ENCODE measurements at regions not wholly inside any gene's neighbourhood (a gene's known extent, or its start where the extent isn't known, plus 50 kb on each side); places are given as distances from the start of the nearest gene placed in this dataset.
"Not testable (repeated sequence)": the region's sequence is repeated elsewhere in the genome, so short reads cannot be mapped to it uniquely, and the experiment has no call there.

GRCh38 chr9:78680196-78680595, 383.3 kb downstream of the PSAT1 start:
- Histone ChIP-seq H3K27me3 (ENCODE audit: control insufficient read depth, insufficient read depth, low read length) (no peaks in the 10 kb centered on the region), H3K36me3 (replicated peaks; ENCODE audit: control insufficient read depth, insufficient read depth, low read length) (no peaks in the 10 kb centered on the region), H3K4me3 (ENCODE audit: insufficient read depth, low read depth, low read length) (no peak overlapping the region)
- DNase-seq = no peak

DNA sequence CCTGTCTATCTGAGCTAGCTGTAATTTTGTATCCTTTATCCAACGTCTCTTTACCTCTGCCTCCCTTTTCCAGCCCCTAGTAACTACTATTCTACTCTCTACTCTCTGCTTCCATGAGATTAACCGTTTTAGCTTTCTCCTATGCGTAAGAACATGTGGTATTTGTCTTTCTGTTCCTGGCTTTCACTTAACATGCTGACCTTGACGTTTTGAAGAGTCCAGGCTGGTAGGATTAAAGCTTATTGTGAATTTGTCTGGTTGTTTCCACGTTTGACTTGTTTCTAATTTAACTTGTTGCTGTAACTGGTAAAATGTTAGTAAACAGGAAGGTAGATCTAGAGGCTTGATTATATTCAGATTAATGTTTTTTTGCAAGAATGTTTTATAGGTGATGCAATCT, 385.3 kb downstream of the PSAT1 start:
- Histone ChIP-seq H3K27me3 (ENCODE audit: control insufficient read depth, insufficient read depth, low read length) (no peaks in the 10 kb centered on the region), H3K4me3 (ENCODE audit: insufficient read depth, low read depth, low read length) (no peak overlapping the region)

GRCh38 chr9:78685471-78685870, 388.5 kb downstream of the PSAT1 start:
- Histone ChIP-seq H3K36me3 (replicated peaks; ENCODE audit: control insufficient read depth, insufficient read depth, low read length) (no peaks in the 10 kb centered on the region), H3K27me3 (ENCODE audit: control insufficient read depth, insufficient read depth, low read length) (no peaks in the 10 kb centered on the region), H3K4me3 (ENCODE audit: insufficient read depth, low read depth, low read length) (no peak overlapping the region)
- no peak for DNase-seq

More for the DNA sequence above, 385.3 kb downstream of the PSAT1 start:
- DNase-seq = no peak
- H3K36me3 ChIP-seq (replicated peaks; ENCODE audit: control insufficient read depth, insufficient read depth, low read length) = no peaks in the 10 kb centered on the region

- Histone ChIP-seq H3K36me3 (replicated peaks; ENCODE audit: control insufficient read depth, insufficient read depth, low read length) (no peaks in the 10 kb centered on the region), H3K27me3 (ENCODE audit: control insufficient read depth, insufficient read depth, low read length) (no peaks in the 10 kb centered on the region), H3K4me3 (ENCODE audit: insufficient read depth, low read depth, low read length) (no peak overlapping the region)
- no peak for DNase-seq
Measured at GRCh38 chr9:78688796-78689195, 391.9 kb downstream of the PSAT1 start.

DNA sequence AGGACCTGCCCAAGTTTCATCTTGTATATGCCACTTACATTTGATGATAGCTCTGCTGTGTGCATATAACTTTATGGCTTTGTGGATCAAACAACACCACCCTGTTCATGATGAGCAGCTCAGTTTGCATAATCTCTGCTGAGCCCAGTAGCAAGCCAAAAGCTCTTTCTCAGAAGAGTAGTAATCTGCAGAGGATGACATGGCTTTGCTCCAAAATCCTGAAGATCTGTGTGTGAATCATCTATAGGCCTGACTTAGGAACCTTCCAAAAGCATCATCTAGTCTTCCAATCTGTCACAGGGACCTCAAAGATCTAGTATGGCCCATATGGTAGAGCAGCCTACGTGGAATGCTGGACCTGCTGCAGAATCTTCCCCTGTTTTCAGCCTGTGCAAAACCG, 394.6 kb downstream of the PSAT1 start:
- no peaks in the 10 kb centered on the region for H3K36me3 ChIP-seq (replicated peaks; ENCODE audit: control insufficient read depth, insufficient read depth, low read length)
- no peaks in the 10 kb centered on the region for H3K27me3 ChIP-seq (ENCODE audit: control insufficient read depth, insufficient read depth, low read length)
- H3K4me3 ChIP-seq (ENCODE audit: insufficient read depth, low read depth, low read length) = no peak overlapping the region
- DNase-seq = no peak

GRCh38 chr9:78692871-78693270, 395.9 kb downstream of the PSAT1 start:
- Histone ChIP-seq H3K36me3 (replicated peaks; ENCODE audit: control insufficient read depth, insufficient read depth, low read length) (no peaks in the 10 kb centered on the region), H3K4me3 (ENCODE audit: insufficient read depth, low read depth, low read length) (no peak overlapping the region), H3K27me3 (ENCODE audit: control insufficient read depth, insufficient read depth, low read length) (no peaks in the 10 kb centered on the region)
- DNase-seq = no peak

DNA sequence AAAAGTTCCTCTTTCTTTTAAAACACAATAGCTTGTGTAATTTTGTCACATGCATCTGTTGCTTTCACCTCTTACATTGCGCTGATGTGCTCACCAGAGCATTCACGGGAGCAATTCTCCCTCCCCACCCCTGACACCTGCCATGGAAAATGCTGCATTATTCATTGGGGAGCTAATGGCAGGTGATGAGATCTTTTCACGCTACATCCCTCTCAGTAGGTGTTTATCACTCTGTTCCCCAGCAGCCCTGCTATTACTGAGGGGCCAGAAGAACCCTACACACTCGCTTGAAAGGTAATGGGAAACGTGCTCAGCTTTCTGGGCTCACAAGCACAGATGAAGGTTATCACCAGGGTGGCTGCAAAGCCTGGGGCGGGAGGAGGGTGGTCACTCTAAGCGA, 398.0 kb downstream of the PSAT1 start:
- Histone ChIP-seq H3K4me3 (ENCODE audit: insufficient read depth, low read depth, low read length) (no peak overlapping the region), H3K27me3 (ENCODE audit: control insufficient read depth, insufficient read depth, low read length) (no peaks in the 10 kb centered on the region), H3K36me3 (replicated peaks; ENCODE audit: control insufficient read depth, insufficient read depth, low read length) (no peaks in the 10 kb centered on the region)
- no peak for DNase-seq

- no peak for DNase-seq
- H3K36me3 ChIP-seq (replicated peaks; ENCODE audit: control insufficient read depth, insufficient read depth, low read length) = no peaks in the 10 kb centered on the region
- H3K4me3 ChIP-seq (ENCODE audit: insufficient read depth, low read depth, low read length) = no peak overlapping the region
- no peaks in the 10 kb centered on the region for H3K27me3 ChIP-seq (ENCODE audit: control insufficient read depth, insufficient read depth, low read length)
Measured at GRCh38 chr9:78695519-78695918, 398.6 kb downstream of the PSAT1 start.

- DNase-seq = no peak
- Histone ChIP-seq H3K36me3 (replicated peaks; ENCODE audit: control insufficient read depth, insufficient read depth, low read length) (no peaks in the 10 kb centered on the region), H3K27me3 (ENCODE audit: control insufficient read depth, insufficient read depth, low read length) (no peaks in the 10 kb centered on the region), H3K4me3 (ENCODE audit: insufficient read depth, low read depth, low read length) (no peak overlapping the region)
Measured at GRCh38 chr9:78697618-78698017, 400.7 kb downstream of the PSAT1 start.

- no peak for DNase-seq
- H3K27me3 ChIP-seq (ENCODE audit: control insufficient read depth, insufficient read depth, low read length) = no peaks in the 10 kb centered on the region
- H3K36me3 ChIP-seq (replicated peaks; ENCODE audit: control insufficient read depth, insufficient read depth, low read length) = no peaks in the 10 kb centered on the region
- H3K4me3 ChIP-seq (ENCODE audit: insufficient read depth, low read depth, low read length) = no peak overlapping the region
Measured at GRCh38 chr9:78698371-78698770, 401.4 kb downstream of the PSAT1 start.

- not testable (repeated sequence) for DNase-seq; H3K4me3 ChIP-seq (ENCODE audit: insufficient read depth, low read depth, low read length); H3K36me3 ChIP-seq (replicated peaks; ENCODE audit: control insufficient read depth, insufficient read depth, low read length); H3K27me3 ChIP-seq (ENCODE audit: control insufficient read depth, insufficient read depth, low read length)
Measured at GRCh38 chr9:78699217-78699616, 402.3 kb downstream of the PSAT1 start.

DNA sequence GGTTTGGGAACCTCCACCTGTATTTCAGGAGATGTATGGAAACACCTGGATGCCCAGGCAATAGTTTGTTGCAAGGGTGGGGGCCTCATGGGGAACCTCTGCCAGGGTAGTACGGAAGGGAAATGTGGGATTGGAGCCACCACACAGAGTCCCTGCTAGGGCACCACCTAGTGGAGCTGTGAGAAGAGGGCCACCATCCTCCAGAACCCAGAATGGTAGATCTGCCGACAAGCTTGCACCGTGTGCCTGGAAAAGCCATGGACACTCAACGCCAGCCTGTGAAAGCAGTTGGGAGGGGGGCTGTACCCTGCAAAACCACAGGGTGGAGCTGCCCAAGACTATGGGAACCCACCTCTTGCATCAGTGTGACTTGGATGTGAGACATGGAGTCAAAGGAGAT, 407.2 kb downstream of the PSAT1 start:
- not testable (repeated sequence) for H3K36me3 ChIP-seq (replicated peaks; ENCODE audit: control insufficient read depth, insufficient read depth, low read length); H3K27me3 ChIP-seq (ENCODE audit: control insufficient read depth, insufficient read depth, low read length); H3K4me3 ChIP-seq (ENCODE audit: insufficient read depth, low read depth, low read length); DNase-seq

DNA sequence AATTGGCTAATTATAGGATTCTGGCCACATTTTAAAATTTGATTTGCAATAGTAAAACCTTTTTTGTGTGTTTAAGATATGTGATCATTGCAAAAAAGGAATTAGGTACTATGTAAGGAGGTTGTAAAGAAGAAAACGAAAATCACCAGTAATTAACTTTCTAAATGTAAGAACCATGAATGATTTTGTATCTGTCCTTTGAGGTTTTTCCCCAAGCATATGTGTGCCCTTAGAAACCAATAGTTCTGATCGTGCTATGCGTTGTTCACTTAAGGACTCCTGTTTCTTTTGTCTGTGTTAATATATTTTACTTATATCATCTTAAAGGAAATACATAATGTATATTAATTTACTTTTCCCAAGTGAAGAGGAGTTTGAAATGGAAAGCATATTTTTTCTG, 410.2 kb downstream of the PSAT1 start:
- no peaks in the 10 kb centered on the region for H3K27me3 ChIP-seq (ENCODE audit: control insufficient read depth, insufficient read depth, low read length)
- DNase-seq = no peak
- H3K36me3 ChIP-seq (replicated peaks; ENCODE audit: control insufficient read depth, insufficient read depth, low read length) = no peaks in the 10 kb centered on the region
- H3K4me3 ChIP-seq (ENCODE audit: insufficient read depth, low read depth, low read length) = no peak overlapping the region

DNA sequence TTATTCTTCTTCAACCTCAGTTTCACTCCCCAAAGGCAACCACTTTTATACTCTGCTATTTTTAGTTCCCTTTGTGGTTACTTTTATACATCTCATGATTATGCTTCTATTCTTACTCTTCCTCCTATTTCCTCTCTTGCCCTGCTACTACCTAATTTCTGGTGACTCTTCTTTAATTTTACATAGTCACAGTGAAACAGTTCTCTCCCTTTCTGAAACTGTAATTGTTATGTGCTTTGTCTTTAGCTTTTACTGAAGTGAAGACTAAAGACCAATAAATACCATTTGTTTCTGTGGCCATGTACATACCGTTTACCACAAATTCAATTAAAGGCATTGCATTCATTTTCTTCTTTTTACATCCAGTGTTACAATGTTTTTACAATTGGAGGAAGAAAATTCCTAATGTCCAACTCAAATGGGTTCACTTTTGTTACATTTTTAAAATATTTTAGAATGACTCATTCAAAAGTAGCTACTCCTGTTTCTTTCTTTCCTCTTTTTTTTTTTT, 410.6 kb downstream of the PSAT1 start:
- DNase-seq = no peak
- Histone ChIP-seq H3K4me3 (ENCODE audit: insufficient read depth, low read depth, low read length) (no peak overlapping the region), H3K27me3 (ENCODE audit: control insufficient read depth, insufficient read depth, low read length) (no peaks in the 10 kb centered on the region), H3K36me3 (replicated peaks; ENCODE audit: control insufficient read depth, insufficient read depth, low read length) (no peaks in the 10 kb centered on the region)

GRCh38 chr9:78712903-78713613, 416.1 kb downstream of the PSAT1 start:
- DNase-seq = no peak
- Histone ChIP-seq H3K36me3 (replicated peaks; ENCODE audit: control insufficient read depth, insufficient read depth, low read length) (no peaks in the 10 kb centered on the region), H3K4me3 (ENCODE audit: insufficient read depth, low read depth, low read length) (no peak overlapping the region), H3K27me3 (ENCODE audit: control insufficient read depth, insufficient read depth, low read length) (no peaks in the 10 kb centered on the region)
